K562 (cell line): ENCODE measurements at regions not wholly inside any gene's neighbourhood (a gene's known extent, or its start where the extent isn't known, plus 50 kb on each side); places are given as distances from the start of the nearest gene placed in this dataset.
"Not testable (repeated sequence)": the region's sequence is repeated elsewhere in the genome, so short reads cannot be mapped to it uniquely, and the experiment has no call there.

Source experiments
- ATAC-seq: fragments of 200-7000 bp; cut with Tn5 transposase; 3 replicates; pipeline ENCODE4 v1.9.1; 2020; ENCODE audit warnings: moderate library complexity
- BruUV-seq: library from RNA; stranded (reverse); fragments of 400-500 nt; replicated peaks from 2 replicates; lab custom pipeline; 2021; lab: Mats Ljungman, UMichigan
- CTCF ChIA-PET: fragments of 300-600 bp; formaldehyde crosslinking; extraction: SDS; loops from one replicate; lab custom pipeline; 2021; ENCODE audit warnings: low intra/inter-chr PET ratio; lab: Yijun Ruan, JAX
- POLR2A ChIA-PET: fragments of 300-600, 350-650 bp; sonication (Branson Sonifier 250); formaldehyde crosslinking; extraction: SDS; loops from one replicate; lab custom pipeline; 2021; ENCODE audit warnings: antibody characterized with exemption, inconsistent platforms; lab: Yijun Ruan, JAX
- DNase-seq, 4 experiments: peaks; one replicate each; pipeline versions ENCODE4 v3.0.0 to v3.0.0-alpha.2; 2011 to 2018; ENCODE audit warnings: low spot score in 3 of 4, mixed read lengths in 3 of 4; ENCODE audit errors: extremely low read depth in 1 of 4
- FAIRE-seq: peaks from 2 replicates; lab custom pipeline; 2011; peaks lifted over from hg19 to GRCh38; lab: Jason Lieb, UNC
- H2AFZ ChIP-seq: 2 replicates; pipeline ENCODE4 v1.6.0; 2011; ENCODE audit warnings: low read depth, low read length, control low read depth, inconsistent platforms
- H3K27ac ChIP-seq: fragments of 200-600 bp; 3 replicates; pipeline ENCODE4 v1.8.0; 2011; ENCODE audit warnings: low read depth, mild to moderate bottlenecking, control low read depth, inconsistent platforms, low read length, moderate library complexity, mixed read lengths; ENCODE audit errors: extremely low read depth
- H3K27me3 ChIP-seq, 2 experiments: fragments of 300-600 bp in 1 of 2; 2 replicates in 1 of 2; 3 replicates in 1 of 2; pipeline versions ENCODE4 v1.6.0 to v1.8.0; 2011; ENCODE audit warnings: inconsistent platforms in 2 of 2, low read length in 2 of 2, mild to moderate bottlenecking in 1 of 2, mixed read lengths in 1 of 2, moderate library complexity in 1 of 2; ENCODE audit not compliant: control insufficient read depth in 2 of 2, insufficient read depth in 2 of 2
- H3K36me3 ChIP-seq: fragments of 300-600 bp; 3 replicates; pipeline ENCODE4 v1.8.0; 2011; ENCODE audit warnings: mild to moderate bottlenecking, low read length, inconsistent platforms; ENCODE audit not compliant: control insufficient read depth, insufficient read depth
- H3K4me1 ChIP-seq, 2 experiments: fragments of 200-600 bp in 1 of 2; replicated peaks in 1 of 2; 2 replicates in 1 of 2; 3 replicates in 1 of 2; pipeline versions ENCODE4 v1.5.1 to v1.8.0; 2011; ENCODE audit warnings: inconsistent platforms in 2 of 2, low read length in 2 of 2, mild to moderate bottlenecking in 1 of 2, mixed read lengths in 1 of 2, moderate library complexity in 1 of 2; ENCODE audit not compliant: control insufficient read depth in 2 of 2, insufficient read depth in 2 of 2
- H3K4me2 ChIP-seq: 2 replicates; pipeline ENCODE4 v1.6.1; 2011; ENCODE audit warnings: low read length, control low read depth, inconsistent platforms, mixed read lengths; ENCODE audit not compliant: insufficient read depth
- H3K4me3 ChIP-seq: fragments of 200-600 bp; sonication (generic), shearing (Covaris generic); 2 replicates; pipeline ENCODE4 v1.5.1; 2016; ENCODE audit warnings: control low read depth, inconsistent platforms
- H3K79me2 ChIP-seq: fragments of 200-600 bp; 3 replicates; pipeline ENCODE4 v1.8.0; 2011; ENCODE audit warnings: low read length, inconsistent platforms; ENCODE audit not compliant: control insufficient read depth, insufficient read depth
- H3K9ac ChIP-seq, 2 experiments: 2 replicates each; pipeline versions ENCODE4 v1.6.0 to v1.6.1; 2011; ENCODE audit warnings: low read depth in 2 of 2, low read length in 2 of 2, control low read depth in 1 of 2, inconsistent platforms in 1 of 2, mild to moderate bottlenecking in 1 of 2, mixed read lengths in 1 of 2; ENCODE audit not compliant: insufficient read depth in 1 of 2
- H3K9me1 ChIP-seq: one replicate; pipeline ENCODE4 v1.6.0; 2011; ENCODE audit warnings: inconsistent platforms, mild to moderate bottlenecking, low read length, moderate library complexity; ENCODE audit not compliant: control insufficient read depth, insufficient read depth
- H3K9me3 ChIP-seq: replicated peaks from 2 replicates; pipeline ENCODE4 v1.5.1; 2011; ENCODE audit warnings: low read depth, low read length, inconsistent platforms; ENCODE audit not compliant: control insufficient read depth, insufficient read depth
- H4K20me1 ChIP-seq: replicated peaks from 2 replicates; pipeline ENCODE4 v1.6.1; 2011; ENCODE audit warnings: low read length, inconsistent platforms, mixed read lengths; ENCODE audit not compliant: control insufficient read depth, insufficient read depth
- CBX3 ChIP-seq, 2 experiments: IDR thresholded peaks; 1 replicate in 1 of 2; 2 replicates in 1 of 2; pipeline ENCODE4 v1.6.1; 2012; ENCODE audit warnings: inconsistent platforms in 2 of 2, low read length in 2 of 2, borderline replicate concordance in 1 of 2, control low read depth in 1 of 2
- GATA2 ChIP-seq: sonication (generic); formaldehyde crosslinking; IDR thresholded peaks from 2 replicates; pipeline ENCODE4 v1.4.0; 2020; ENCODE audit warnings: mild to moderate bottlenecking, missing genetic modification reagents
- HMG20A ChIP-seq: fragments of 450-650 bp; formaldehyde crosslinking; conservative IDR thresholded peaks from 2 replicates; pipeline ENCODE4 v1.4.0; 2020; ENCODE audit warnings: mild to moderate bottlenecking, mixed read lengths
- MCM2 ChIP-seq: fragments of 450-650 bp; IDR thresholded peaks from 2 replicates; pipeline ENCODE4 v1.6.1; 2017; ENCODE audit warnings: low read depth, mild to moderate bottlenecking
- MXD1 ChIP-seq: fragments of 250-450 bp; sonication (Bioruptor Pico); IDR thresholded peaks from 2 replicates; pipeline ENCODE4 v1.8.0; 2021; ENCODE audit warnings: borderline replicate concordance, mild to moderate bottlenecking, moderate library complexity; ENCODE audit not compliant: poor library complexity, severe bottlenecking
- NCOA2 ChIP-seq, 2 experiments: fragments of 450-650 bp; IDR thresholded peaks; 2 replicates each; pipeline ENCODE4 v1.6.1; 2018; ENCODE audit warnings: mild to moderate bottlenecking in 2 of 2, moderate library complexity in 1 of 2; ENCODE audit not compliant: partially characterized antibody in 2 of 2
- NR1H2 ChIP-seq: sonication (generic); formaldehyde crosslinking; IDR thresholded peaks from 2 replicates; pipeline ENCODE4 v1.4.0; 2020; ENCODE audit warnings: mild to moderate bottlenecking, missing genetic modification reagents
- ZFP30 ChIP-seq: fragments of 250-450 bp; sonication (Bioruptor Pico); IDR thresholded peaks from 2 replicates; pipeline ENCODE4 v1.8.0; 2022; ENCODE audit warnings: moderate library complexity, mild to moderate bottlenecking, inconsistent platforms, borderline replicate concordance
- ZNF174 ChIP-seq: fragments of 250-450 bp; sonication (Bioruptor Pico); IDR thresholded peaks from 2 replicates; pipeline ENCODE4 v1.4.0; 2020; ENCODE audit warnings: mild to moderate bottlenecking
- ZNF318 ChIP-seq, 2 experiments: fragments of 450-650 bp; IDR thresholded peaks; 2 replicates each; pipeline ENCODE4 v1.6.1; 2016; ENCODE audit warnings: mild to moderate bottlenecking in 2 of 2, borderline replicate concordance in 1 of 2, low read depth in 1 of 2, moderate library complexity in 1 of 2
- ZNF561 ChIP-seq: fragments of 450-650 bp; formaldehyde crosslinking; conservative IDR thresholded peaks from 2 replicates; pipeline ENCODE4 v1.4.0; 2020; ENCODE audit warnings: mild to moderate bottlenecking, moderate library complexity
- whole genome bisulfite sequencing: fragments of 100-300 bp; shearing (Covaris generic); methylation state at CpG from one replicate; pipeline ENCODE4 v1.1.6; 2016; ENCODE audit warnings: low coverage, mixed read lengths; ENCODE audit not compliant: insufficient coverage; ENCODE audit errors: missing lambda C conversion rate; 5-methylcytosine and 5-hydroxymethylcytosine counted together
- in situ Hi-C: fragments of 300-500 bp; cut with MboI; formaldehyde crosslinking; loops from 4 replicates; pipeline ENCODE4 v1.15.0; 2018; ENCODE audit warnings: inconsistent platforms, mixed read lengths
- intact Hi-C: fragments of 100-400 bp; cut with micrococcal nuclease; formaldehyde crosslinking; loops from 2 replicates; pipeline ENCODE4 v1.14.2; 2022
- TF ChIP-seq, protein P1 (sequence below): conservative IDR thresholded peaks from 2 replicates; pipeline ENCODE4 v1.6.1; 2011; ENCODE audit warnings: low read depth, mild to moderate bottlenecking, low read length; ENCODE audit not compliant: control insufficient read depth
- TF ChIP-seq, protein P2 (sequence below): fragments of 250-450 bp; sonication (Bioruptor Pico); IDR thresholded peaks from 2 replicates; pipeline ENCODE4 v1.8.0; 2022; ENCODE audit warnings: moderate library complexity, mild to moderate bottlenecking, inconsistent platforms

GRCh38 chr4:19205853-19206252, 1045.9 kb upstream of the SLIT2 start (continued):
- TF ChIP-seq, protein P1, sequence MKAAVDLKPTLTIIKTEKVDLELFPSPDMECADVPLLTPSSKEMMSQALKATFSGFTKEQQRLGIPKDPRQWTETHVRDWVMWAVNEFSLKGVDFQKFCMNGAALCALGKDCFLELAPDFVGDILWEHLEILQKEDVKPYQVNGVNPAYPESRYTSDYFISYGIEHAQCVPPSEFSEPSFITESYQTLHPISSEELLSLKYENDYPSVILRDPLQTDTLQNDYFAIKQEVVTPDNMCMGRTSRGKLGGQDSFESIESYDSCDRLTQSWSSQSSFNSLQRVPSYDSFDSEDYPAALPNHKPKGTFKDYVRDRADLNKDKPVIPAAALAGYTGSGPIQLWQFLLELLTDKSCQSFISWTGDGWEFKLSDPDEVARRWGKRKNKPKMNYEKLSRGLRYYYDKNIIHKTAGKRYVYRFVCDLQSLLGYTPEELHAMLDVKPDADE: no peak
- TF ChIP-seq NCOA2 (IDR thresholded peaks at IDR 0.05; ENCODE audit: partially characterized antibody in 2 of 2) (no peak), HMG20A (no peak), NR1H2 (no peak), CBX3 (IDR thresholded peaks at IDR 0.05; ENCODE audit: borderline replicate concordance in 1 of 2, low read length in 2 of 2) (no peak), ZFP30 (no peak), ZNF561 (no peak), GATA2 (no peak), MXD1 (no peak), MCM2 (no peak), ZNF318 (IDR thresholded peaks at IDR 0.05; ENCODE audit: borderline replicate concordance in 1 of 2, low read depth in 1 of 2) (no peak), ZNF174 (no peak)
- TF ChIP-seq, protein P2, sequence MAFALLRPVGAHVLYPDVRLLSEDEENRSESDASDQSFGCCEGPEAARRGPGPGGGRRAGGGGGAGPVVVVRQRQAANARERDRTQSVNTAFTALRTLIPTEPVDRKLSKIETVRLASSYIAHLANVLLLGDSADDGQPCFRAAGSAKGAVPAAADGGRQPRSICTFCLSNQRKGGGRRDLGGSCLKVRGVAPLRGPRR (CRISPR knock-in tag): no peak

- CTCF ChIA-PET, H2AFZ ChIP-seq, H3K4me3 ChIP-seq, intact Hi-C loops, H3K9me1 ChIP-seq, ATAC-seq, H3K27me3 ChIP-seq, H3K4me2 ChIP-seq, H3K27ac ChIP-seq, H3K79me2 ChIP-seq, DNase-seq, in situ Hi-C loops, BruUV-seq, H3K9me3 ChIP-seq, POLR2A ChIA-PET, H3K9ac ChIP-seq, H3K36me3 ChIP-seq, FAIRE-seq, H4K20me1 ChIP-seq, H3K4me1 ChIP-seq: not testable (repeated sequence)
- under 1% methylated on average over 14 of the region's 17 CpGs for WGBS
Observed at GRCh38 chr4:19197838-19198237, 1053.9 kb upstream of the SLIT2 start.
